Breast epithelium (tissue), 3 donors: ENCODE measurements at regions not wholly inside any gene's neighbourhood (a gene's known extent, or its start where the extent isn't known, plus 50 kb on each side); places are given as distances from the start of the nearest gene placed in this dataset.

Experiments used
- CTCF ChIP-seq, 3 donors: fragments of 450-650 bp; IDR thresholded peaks; one replicate each; pipeline ENCODE4 v1.5.1; 2016 to 2017; ENCODE audit warnings: antibody characterized with exemption in 3 of 3, mild to moderate bottlenecking in 3 of 3, moderate library complexity in 3 of 3
- POLR2A ChIP-seq: fragments of 450-650 bp; IDR thresholded peaks from one replicate; pipeline ENCODE4 v1.6.1; 2016; ENCODE audit warnings: antibody characterized with exemption, mild to moderate bottlenecking, moderate library complexity
- POLR2AphosphoS5 ChIP-seq, 3 donors: sonication (generic); formaldehyde crosslinking; IDR thresholded peaks; one replicate each; pipeline ENCODE4 v1.6.1; 2017; ENCODE audit warnings: antibody characterized with exemption in 3 of 3

GRCh38 chr13:50453188-50453587 lies 390.3 kb downstream of the DLEU7 start:
- TF ChIP-seq CTCF (IDR thresholded peaks at IDR 0.05): no peak
- no peak for TF ChIP-seq POLR2AphosphoS5 (IDR thresholded peaks at IDR 0.05)
- TF ChIP-seq POLR2A: no peak
